ENCODE measurements at regions not wholly inside any gene's neighbourhood (a gene's known extent, or its start where the extent isn't known, plus 50 kb on each side); places are given as distances from the start of the nearest gene placed in this dataset.

GRCh38 chr9:130774183-130774582 lies 60.9 kb upstream of the ABL1 start:
- Mint-ChIP-seq H3K27ac (no peak overlapping the region), H3K4me1 (ENCODE audit: low read depth) (peaks cover 18% of the 10 kb centered on the region), H3K4me3 (no peak overlapping the region), H3K36me3 (peaks cover 5% of the 10 kb centered on the region), H3K27me3 (no peaks in the 10 kb centered on the region), H3K9me3 (ENCODE audit: low read depth) (no peaks in the 10 kb centered on the region)

GRCh38 chr9:130775336-130775991 lies 59.6 kb upstream of the ABL1 start:
- H3K4me1 Mint-ChIP-seq (ENCODE audit: low read depth), result peaks cover 18% of the 10 kb centered on the region
- peaks cover 5% of the 10 kb centered on the region for H3K36me3 Mint-ChIP-seq
- no peaks in the 10 kb centered on the region for H3K27me3 Mint-ChIP-seq
- H3K9me3 Mint-ChIP-seq (ENCODE audit: low read depth), result no peaks in the 10 kb centered on the region
- no peak overlapping the region for H3K27ac Mint-ChIP-seq
- H3K4me3 Mint-ChIP-seq, result no peak overlapping the region

DNA sequence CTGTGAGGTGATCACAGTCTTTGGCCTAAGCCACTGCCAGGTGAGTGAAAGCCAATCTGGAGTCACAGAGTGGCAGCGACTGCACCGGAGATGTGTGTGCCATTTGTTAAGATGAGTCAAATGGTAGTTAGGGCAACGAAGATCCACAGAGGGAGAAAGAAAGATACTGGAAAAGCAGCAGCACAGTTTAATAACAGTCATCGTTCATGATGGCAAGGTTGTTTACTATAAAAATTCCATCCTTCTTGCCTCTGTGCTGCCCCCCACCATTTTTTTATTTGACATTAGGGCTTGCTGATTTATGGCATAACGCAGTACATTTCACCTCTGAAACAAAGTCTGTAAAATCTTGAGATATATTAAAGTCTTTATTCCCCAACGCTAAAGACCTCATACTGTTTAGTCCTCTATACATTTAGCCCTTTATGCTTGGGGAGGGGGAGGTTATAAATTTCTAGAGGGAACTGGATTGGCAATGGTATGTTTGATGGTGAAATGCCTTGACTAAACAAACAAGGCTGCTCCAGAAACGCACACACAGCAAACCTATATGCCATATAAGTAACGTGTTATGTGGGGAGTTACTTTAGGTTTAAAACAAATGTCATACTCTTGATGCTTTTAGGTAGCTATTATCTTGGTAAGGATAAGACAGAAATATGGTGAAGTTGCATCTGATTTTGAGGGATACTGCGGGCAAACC lies 55.8 kb upstream of the ABL1 start:
- Mint-ChIP-seq H3K36me3 (peaks cover 5% of the 10 kb centered on the region), H3K4me3 (no peak overlapping the region), H3K4me1 (ENCODE audit: low read depth) (peaks cover 14% of the 10 kb centered on the region), H3K9me3 (ENCODE audit: low read depth) (no peaks in the 10 kb centered on the region), H3K27ac (no peak overlapping the region), H3K27me3 (no peaks in the 10 kb centered on the region)

GRCh38 chr9:130780415-130780814 lies 54.6 kb upstream of the ABL1 start:
- H3K27me3 Mint-ChIP-seq, result no peaks in the 10 kb centered on the region

GRCh38 chr9:130780865-130781504 lies 54.1 kb upstream of the ABL1 start:
- H3K4me3 Mint-ChIP-seq, result no peak overlapping the region
- no peak overlapping the region for H3K27ac Mint-ChIP-seq

More at GRCh38 chr9:130780415-130780814, 54.6 kb upstream of the ABL1 start:
- Mint-ChIP-seq H3K9me3 (ENCODE audit: low read depth) (no peaks in the 10 kb centered on the region), H3K4me3 (no peak overlapping the region), H3K36me3 (peaks cover 3% of the 10 kb centered on the region), H3K4me1 (ENCODE audit: low read depth) (peaks cover 6% of the 10 kb centered on the region), H3K27ac (no peak overlapping the region)

DNA sequence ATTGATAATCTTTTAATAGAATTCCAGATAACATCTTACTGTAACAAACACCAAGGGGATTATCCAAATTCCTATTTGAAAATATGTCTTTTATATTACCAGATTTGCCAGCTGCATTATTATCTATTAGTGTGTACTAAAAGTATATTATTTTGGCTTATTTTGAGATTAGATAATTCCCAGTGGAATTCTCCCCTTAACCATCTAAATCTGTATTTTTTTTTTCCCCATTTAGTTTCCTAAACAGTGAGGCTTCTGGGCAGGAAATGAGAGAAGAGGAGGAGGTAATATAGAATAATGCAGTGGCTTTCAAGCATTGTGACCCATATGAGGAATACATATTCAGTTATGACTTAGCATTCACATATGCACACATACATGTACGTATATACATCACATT lies 53.5 kb upstream of the ABL1 start:
- no peak overlapping the region for H3K4me3 Mint-ChIP-seq
- H3K27ac Mint-ChIP-seq, result no peak overlapping the region
- no peaks in the 10 kb centered on the region for H3K9me3 Mint-ChIP-seq (ENCODE audit: low read depth)
- no peaks in the 10 kb centered on the region for H3K36me3 Mint-ChIP-seq
- H3K27me3 Mint-ChIP-seq, result no peaks in the 10 kb centered on the region
- H3K4me1 Mint-ChIP-seq (ENCODE audit: low read depth), result peaks cover 7% of the 10 kb centered on the region

More at GRCh38 chr9:130780865-130781504, 54.1 kb upstream of the ABL1 start:
- Mint-ChIP-seq H3K27me3 (no peaks in the 10 kb centered on the region), H3K9me3 (ENCODE audit: low read depth) (no peaks in the 10 kb centered on the region), H3K36me3 (no peaks in the 10 kb centered on the region), H3K4me1 (ENCODE audit: low read depth) (peaks cover 5% of the 10 kb centered on the region)

DNA sequence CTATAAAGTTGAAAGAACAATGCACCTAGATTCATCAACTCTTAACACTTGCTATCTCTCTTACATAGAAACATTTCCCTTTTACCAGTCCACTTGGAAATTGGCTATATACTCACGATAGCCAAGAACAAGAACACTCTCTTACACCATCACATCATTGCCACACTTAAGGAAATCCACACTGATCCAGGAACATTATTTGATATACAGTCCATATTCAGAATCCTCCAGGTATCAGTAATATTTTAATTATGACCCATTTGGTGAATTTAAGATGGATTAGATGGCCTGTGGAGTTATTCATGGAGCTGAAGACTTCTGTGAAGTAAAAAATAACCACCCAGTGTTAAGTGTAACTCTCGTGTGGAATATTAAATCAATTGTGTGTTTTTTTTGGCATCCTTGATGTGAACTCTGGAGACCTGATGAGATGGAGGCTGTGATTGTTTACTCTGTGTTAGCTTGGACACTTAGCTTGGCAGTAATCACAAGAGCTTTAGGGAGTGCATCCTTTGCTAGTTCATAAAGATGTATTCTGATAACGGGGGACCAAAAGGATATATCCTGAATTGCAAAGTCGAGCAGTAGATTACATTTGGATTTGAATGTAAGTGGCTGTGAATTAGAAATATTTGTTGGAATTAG lies 52.0 kb upstream of the ABL1 start:
- no peaks in the 10 kb centered on the region for H3K36me3 Mint-ChIP-seq
- H3K27me3 Mint-ChIP-seq, result no peaks in the 10 kb centered on the region
- H3K27ac Mint-ChIP-seq, result no peak overlapping the region
- H3K9me3 Mint-ChIP-seq (ENCODE audit: low read depth), result peaks cover 3% of the 10 kb centered on the region
- H3K4me1 Mint-ChIP-seq (ENCODE audit: low read depth), result peaks cover 7% of the 10 kb centered on the region
- no peak overlapping the region for H3K4me3 Mint-ChIP-seq

DNA sequence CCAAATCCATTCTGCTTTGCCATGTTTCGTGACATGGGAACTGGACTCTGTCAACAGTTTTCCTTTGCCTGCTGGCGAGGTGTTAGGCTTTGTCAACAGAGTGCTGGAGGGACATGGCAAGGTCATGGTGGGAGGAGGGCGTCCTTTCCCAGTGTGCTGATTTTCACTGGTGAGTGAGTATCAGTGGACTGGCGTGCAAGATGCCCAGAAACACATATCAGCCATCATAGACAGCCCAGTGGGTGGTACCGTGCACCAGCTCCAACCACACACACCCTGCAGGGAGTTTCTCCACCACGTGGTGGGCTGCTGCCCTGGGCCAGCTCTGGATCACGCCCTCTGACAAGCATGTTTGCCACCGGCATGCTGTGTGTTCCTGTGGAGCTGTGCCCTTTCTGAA lies 50.0 kb upstream of the ABL1 start:
- no peak overlapping the region for H3K27ac Mint-ChIP-seq
- H3K36me3 Mint-ChIP-seq, result peaks cover 8% of the 10 kb centered on the region
- H3K4me3 Mint-ChIP-seq, result no peak overlapping the region
- peaks cover 7% of the 10 kb centered on the region for H3K4me1 Mint-ChIP-seq (ENCODE audit: low read depth)
- peaks cover 20% of the 10 kb centered on the region for H3K9me3 Mint-ChIP-seq (ENCODE audit: low read depth)
- H3K27me3 Mint-ChIP-seq, result no peaks in the 10 kb centered on the region

All from activated naive CD8-positive, alpha-beta T cell (primary cell).